ENCODE measurements at regions not wholly inside any gene's neighbourhood (a gene's known extent, or its start where the extent isn't known, plus 50 kb on each side); places are given as distances from the start of the nearest gene placed in this dataset.

DNA sequence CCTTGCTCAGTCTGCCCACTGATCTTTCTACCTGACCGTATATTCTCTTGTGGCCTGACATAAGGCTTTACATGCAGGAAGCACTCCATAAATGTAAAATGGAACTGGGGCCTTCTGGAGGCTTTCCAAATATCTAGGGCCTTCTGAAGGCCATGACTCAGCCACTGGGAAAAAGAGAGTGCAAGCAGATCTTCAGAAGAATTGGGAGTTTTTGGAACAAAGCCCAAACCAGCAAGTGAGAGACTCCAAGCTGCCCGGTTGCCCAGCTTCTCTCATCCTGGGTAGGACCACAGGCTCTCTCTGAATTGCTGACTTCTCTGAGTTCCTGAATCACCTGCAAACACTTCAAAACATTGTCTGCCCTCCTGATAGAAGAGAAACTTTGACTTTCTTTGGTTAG, 107.9 kb upstream of the BMAL1 start:
- Histone ChIP-seq H3K36me3 (ENCODE audit: control insufficient read depth, insufficient read depth, low read length) (no peaks in the 10 kb centered on the region), H3K27ac (ENCODE audit: low read length) (no peak overlapping the region), H3K27me3 (ENCODE audit: control insufficient read depth, insufficient read depth, low read length) (peaks cover 13% of the 10 kb centered on the region; the same call in 1 of the 2 replicates), H3K4me3 (ENCODE audit: low read depth in 2 of 2, low read length in 2 of 2) (no peak overlapping the region), H3K9me3 (ENCODE audit: control insufficient read depth, insufficient read depth, low read depth, low read length) (no peaks in the 10 kb centered on the region), H3K4me1 (ENCODE audit: control insufficient read depth, insufficient read depth, low read length) (no peaks in the 10 kb centered on the region)
- in situ Hi-C loops (cut with HindIII; ENCODE audit: low pct_unique_long_range_greater_than_20kb, low sequenced_read_pairs) (no loop called here), intact Hi-C loops (cut with micrococcal nuclease; ENCODE audit: unreplicated experiment) (no loop called here)
- no peak for DNase-seq (ENCODE audit: low read depth, low spot score)
- ChIA-PET CTCF (no interaction called here), POLR2A (no interaction called here)
- TF ChIP-seq POLR2AphosphoS5 (IDR thresholded peaks at IDR 0.05; ENCODE audit: low read depth, low read length), result no peak
- TF ChIP-seq, protein P1, sequence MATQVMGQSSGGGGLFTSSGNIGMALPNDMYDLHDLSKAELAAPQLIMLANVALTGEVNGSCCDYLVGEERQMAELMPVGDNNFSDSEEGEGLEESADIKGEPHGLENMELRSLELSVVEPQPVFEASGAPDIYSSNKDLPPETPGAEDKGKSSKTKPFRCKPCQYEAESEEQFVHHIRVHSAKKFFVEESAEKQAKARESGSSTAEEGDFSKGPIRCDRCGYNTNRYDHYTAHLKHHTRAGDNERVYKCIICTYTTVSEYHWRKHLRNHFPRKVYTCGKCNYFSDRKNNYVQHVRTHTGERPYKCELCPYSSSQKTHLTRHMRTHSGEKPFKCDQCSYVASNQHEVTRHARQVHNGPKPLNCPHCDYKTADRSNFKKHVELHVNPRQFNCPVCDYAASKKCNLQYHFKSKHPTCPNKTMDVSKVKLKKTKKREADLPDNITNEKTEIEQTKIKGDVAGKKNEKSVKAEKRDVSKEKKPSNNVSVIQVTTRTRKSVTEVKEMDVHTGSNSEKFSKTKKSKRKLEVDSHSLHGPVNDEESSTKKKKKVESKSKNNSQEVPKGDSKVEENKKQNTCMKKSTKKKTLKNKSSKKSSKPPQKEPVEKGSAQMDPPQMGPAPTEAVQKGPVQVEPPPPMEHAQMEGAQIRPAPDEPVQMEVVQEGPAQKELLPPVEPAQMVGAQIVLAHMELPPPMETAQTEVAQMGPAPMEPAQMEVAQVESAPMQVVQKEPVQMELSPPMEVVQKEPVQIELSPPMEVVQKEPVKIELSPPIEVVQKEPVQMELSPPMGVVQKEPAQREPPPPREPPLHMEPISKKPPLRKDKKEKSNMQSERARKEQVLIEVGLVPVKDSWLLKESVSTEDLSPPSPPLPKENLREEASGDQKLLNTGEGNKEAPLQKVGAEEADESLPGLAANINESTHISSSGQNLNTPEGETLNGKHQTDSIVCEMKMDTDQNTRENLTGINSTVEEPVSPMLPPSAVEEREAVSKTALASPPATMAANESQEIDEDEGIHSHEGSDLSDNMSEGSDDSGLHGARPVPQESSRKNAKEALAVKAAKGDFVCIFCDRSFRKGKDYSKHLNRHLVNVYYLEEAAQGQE (IDR thresholded peaks at IDR 0.05; ENCODE audit: insufficient read depth in 1 of 2, low read depth in 2 of 2, low read length in 1 of 2), result no peak
- no peak for TF ChIP-seq SIN3A (IDR thresholded peaks at IDR 0.05; ENCODE audit: borderline replicate concordance, insufficient read depth, low read depth, low read length)
- TF ChIP-seq, protein P2, sequence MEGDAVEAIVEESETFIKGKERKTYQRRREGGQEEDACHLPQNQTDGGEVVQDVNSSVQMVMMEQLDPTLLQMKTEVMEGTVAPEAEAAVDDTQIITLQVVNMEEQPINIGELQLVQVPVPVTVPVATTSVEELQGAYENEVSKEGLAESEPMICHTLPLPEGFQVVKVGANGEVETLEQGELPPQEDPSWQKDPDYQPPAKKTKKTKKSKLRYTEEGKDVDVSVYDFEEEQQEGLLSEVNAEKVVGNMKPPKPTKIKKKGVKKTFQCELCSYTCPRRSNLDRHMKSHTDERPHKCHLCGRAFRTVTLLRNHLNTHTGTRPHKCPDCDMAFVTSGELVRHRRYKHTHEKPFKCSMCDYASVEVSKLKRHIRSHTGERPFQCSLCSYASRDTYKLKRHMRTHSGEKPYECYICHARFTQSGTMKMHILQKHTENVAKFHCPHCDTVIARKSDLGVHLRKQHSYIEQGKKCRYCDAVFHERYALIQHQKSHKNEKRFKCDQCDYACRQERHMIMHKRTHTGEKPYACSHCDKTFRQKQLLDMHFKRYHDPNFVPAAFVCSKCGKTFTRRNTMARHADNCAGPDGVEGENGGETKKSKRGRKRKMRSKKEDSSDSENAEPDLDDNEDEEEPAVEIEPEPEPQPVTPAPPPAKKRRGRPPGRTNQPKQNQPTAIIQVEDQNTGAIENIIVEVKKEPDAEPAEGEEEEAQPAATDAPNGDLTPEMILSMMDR (IDR thresholded peaks at IDR 0.05), result no peak
- no peak for TF ChIP-seq TCF7L2 (IDR thresholded peaks at IDR 0.05; ENCODE audit: low read depth, low read length)
- no TSS peak for BruUV-seq (replicated peaks)
- ATAC-seq, result no peak

DNA sequence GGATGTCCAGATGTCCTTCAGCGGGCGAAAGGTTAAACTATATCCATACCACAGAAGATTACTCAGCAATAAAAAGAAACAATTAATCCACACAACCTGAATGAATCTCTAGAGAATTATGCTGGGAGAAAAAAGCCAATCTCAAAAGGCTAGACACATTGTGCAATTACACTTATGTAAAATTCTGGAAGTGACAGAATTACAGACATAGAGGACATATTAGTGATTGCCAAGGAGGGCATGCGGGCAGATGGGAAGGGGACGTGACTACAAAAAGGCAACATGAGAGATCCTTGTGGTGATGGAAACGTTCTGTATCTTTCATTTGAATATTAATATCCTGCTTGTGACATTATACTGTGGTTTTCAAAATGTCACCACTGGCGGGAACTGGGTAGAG, 103.5 kb upstream of the BMAL1 start:
- H3K27me3 ChIP-seq (ENCODE audit: control insufficient read depth, insufficient read depth, low read length), result peaks cover 22% of the 10 kb centered on the region
- H3K4me3 ChIP-seq (ENCODE audit: low read depth in 2 of 2, low read length in 2 of 2), result no peak overlapping the region
- in situ Hi-C loops (cut with HindIII; ENCODE audit: low pct_unique_long_range_greater_than_20kb, low sequenced_read_pairs), result no loop called here
- ChIA-PET POLR2A (no interaction called here), CTCF (no interaction called here)
- DNase-seq (ENCODE audit: low read depth, low spot score), result no peak
- TF ChIP-seq, protein P1 (IDR thresholded peaks at IDR 0.05; ENCODE audit: insufficient read depth in 1 of 2, low read depth in 2 of 2, low read length in 1 of 2), result no peak
- TF ChIP-seq, protein P2 (IDR thresholded peaks at IDR 0.05), result no peak
- TF ChIP-seq TCF7L2 (IDR thresholded peaks at IDR 0.05; ENCODE audit: low read depth, low read length) (no peak), SIN3A (IDR thresholded peaks at IDR 0.05; ENCODE audit: borderline replicate concordance, insufficient read depth, low read depth, low read length) (no peak), POLR2AphosphoS5 (IDR thresholded peaks at IDR 0.05; ENCODE audit: low read depth, low read length) (no peak)
- H3K9me3 ChIP-seq (ENCODE audit: control insufficient read depth, insufficient read depth, low read depth, low read length), result no peaks in the 10 kb centered on the region
- intact Hi-C loops (cut with micrococcal nuclease; ENCODE audit: unreplicated experiment), result no loop called here
- no TSS peak for BruUV-seq (replicated peaks)
- H3K36me3 ChIP-seq (ENCODE audit: control insufficient read depth, insufficient read depth, low read length), result no peaks in the 10 kb centered on the region
- no peak overlapping the region for H3K27ac ChIP-seq (ENCODE audit: low read length)
- no peaks in the 10 kb centered on the region for H3K4me1 ChIP-seq (ENCODE audit: control insufficient read depth, insufficient read depth, low read length)
- ATAC-seq, result no peak

All from Panc1 (cell line).